Neural progenitor cell (in vitro differentiated cells): ENCODE measurements at regions not wholly inside any gene's neighbourhood (a gene's known extent, or its start where the extent isn't known, plus 50 kb on each side); places are given as distances from the start of the nearest gene placed in this dataset.

Source experiments
- CTCF ChIP-seq: fragments of 200-600 bp; sonication (generic); IDR thresholded peaks from 2 replicates; pipeline ENCODE4 v1.5.1; 2017; ENCODE audit warnings: antibody characterized with exemption, mild to moderate bottlenecking
- EZH2 ChIP-seq: fragments of 200-600 bp; sonication (generic); IDR thresholded peaks from 2 replicates; pipeline ENCODE4 v1.6.1; 2017; ENCODE audit warnings: antibody characterized with exemption, mild to moderate bottlenecking, moderate library complexity

DNA sequence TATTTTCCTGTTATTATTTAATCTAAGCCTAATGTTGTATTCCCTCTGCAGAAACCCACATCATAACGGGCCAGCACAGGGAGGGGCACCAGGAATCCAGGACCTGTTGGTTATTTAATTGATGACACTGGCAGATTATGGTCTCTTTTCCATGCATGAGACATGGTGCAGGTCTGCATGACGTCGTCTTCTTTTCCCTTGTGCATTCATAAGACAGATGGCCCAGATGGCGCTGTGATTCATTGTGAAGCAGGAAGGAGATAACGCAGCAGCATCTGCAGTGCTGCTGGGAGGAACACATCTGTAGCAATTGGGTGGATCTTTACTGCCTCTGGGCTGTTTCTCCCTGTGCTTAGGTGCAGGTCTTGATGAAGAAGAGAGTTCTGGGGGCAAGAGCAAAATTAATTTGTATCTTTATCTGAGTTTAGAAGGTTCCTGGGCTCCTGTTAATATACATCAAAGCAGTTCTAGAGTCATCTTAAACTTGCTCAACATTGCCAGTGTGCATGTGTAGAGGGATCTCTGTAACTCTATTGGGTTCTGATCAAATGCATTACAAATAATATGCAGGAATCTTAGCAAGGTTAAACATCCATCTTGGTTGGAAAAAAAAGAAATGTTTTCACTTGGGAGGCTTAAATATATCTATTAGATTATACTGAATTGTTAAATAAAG is 176.1 kb downstream of the PCSK1 start:
- TF ChIP-seq CTCF (no peak), EZH2 (no peak)
